Activated CD8-positive, alpha-beta memory T cell treated with anti-CD3 and anti-CD28 coated beads, Interleukin-2, amount 50 U/mL, for 24 hours (primary cell): ENCODE measurements at regions not wholly inside any gene's neighbourhood (a gene's known extent, or its start where the extent isn't known, plus 50 kb on each side); places are given as distances from the start of the nearest gene placed in this dataset.
"Not testable (repeated sequence)": the region's sequence is repeated elsewhere in the genome, so short reads cannot be mapped to it uniquely, and the experiment has no call there.

Experiments used
- DNase-seq: peaks from one replicate; pipeline ENCODE4 v3.0.0-alpha.2; 2020; ENCODE audit errors: extremely low read depth

DNA sequence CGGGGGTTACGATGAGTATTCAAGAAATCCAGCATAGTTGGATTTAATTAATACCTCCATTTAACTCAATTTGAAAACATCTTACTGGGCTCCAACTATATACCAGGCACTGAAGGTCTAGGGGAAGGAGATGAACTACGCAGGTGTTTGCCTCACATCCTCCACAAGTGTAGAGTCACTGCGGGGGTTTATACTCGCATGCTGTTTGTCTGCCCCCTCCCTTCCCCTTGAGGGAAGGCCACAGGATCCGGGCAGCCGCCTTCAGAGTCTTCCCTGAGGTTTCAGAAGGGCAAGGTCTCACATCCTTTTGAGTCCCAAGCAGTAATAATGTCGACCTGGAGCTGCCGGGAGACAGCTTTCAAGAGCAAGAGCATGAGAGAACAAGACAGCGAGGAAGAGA, 142.4 kb upstream of the GALNT2 start:
- DNase-seq: no peak

DNA sequence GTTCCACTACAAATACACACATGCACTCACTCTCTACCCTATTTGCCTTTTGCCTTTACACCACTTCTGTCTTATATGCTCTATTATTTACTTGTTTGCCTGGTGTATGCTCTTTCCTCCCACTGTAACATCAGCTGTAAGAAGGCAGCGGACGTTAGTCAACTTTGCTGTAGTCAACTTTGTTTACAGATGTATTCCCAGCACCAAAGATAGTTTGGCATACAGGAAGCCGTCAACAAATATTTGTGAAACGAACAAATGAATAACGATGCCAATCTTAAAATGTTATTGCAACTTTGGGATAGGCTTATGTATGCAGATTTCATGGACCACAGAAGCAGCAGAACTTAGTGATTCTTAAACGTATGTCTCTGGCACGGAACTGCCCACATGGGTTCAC, 138.3 kb upstream of the GALNT2 start:
- no peak for DNase-seq

DNA sequence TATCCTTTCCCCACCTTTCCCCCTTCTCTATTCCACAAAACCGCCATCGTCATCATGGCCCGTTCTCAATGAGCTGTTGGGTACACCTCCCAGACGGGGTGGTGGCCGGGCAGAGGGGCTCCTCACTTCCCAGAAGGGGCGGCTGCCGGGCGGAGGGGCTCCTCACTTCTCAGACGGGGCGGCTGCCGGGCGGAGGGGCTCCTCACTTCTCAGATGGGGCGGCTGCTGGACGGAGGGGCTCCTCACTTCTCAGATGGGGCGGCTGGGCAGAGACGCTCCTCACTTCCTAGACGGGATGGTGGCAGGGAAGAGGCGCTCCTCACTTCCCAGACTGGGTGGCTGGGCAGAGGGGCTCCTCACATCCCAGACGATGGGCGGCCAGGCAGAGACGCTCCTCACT, 135.3 kb upstream of the GALNT2 start:
- DNase-seq: not testable (repeated sequence)

DNA sequence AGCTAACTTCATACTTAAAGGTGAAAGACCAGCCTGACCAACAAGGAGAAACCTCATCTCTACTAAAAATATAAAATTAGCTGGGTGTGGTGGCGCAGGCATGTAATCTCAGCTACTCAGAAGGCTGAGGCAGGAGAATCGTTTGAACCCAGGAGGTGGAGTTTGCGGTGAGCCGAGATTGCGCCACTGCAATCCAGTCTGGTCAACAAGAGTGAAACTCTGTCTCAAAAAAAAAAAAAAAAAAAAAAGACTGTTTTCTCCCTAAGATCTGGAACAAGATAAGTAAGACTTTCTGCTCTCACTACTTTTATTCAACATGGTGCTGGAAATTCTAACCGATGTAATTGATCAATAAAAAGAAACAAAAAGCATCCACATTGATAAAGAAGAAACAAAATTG, 131.9 kb upstream of the GALNT2 start:
- not testable (repeated sequence) for DNase-seq

DNA sequence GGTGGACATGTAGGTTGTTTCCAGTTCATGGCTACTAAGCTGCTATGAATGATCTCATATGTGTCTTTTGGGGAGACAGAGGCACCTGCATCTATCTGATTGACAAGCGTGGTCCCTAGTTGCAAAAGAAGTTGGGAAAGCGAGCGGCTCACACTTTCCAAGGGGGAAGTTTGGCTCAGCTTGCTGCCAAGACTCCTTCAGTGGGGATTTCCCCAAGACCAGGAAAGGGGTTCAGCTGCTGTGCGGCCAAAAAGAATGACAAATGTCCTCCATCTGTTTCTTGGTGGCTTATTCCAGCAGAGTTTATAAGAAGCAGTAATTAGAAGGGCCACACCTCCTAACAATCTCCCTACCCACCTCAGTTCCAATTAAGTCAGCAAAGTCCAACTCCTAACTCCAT, 128.5 kb upstream of the GALNT2 start:
- DNase-seq: no peak

DNA sequence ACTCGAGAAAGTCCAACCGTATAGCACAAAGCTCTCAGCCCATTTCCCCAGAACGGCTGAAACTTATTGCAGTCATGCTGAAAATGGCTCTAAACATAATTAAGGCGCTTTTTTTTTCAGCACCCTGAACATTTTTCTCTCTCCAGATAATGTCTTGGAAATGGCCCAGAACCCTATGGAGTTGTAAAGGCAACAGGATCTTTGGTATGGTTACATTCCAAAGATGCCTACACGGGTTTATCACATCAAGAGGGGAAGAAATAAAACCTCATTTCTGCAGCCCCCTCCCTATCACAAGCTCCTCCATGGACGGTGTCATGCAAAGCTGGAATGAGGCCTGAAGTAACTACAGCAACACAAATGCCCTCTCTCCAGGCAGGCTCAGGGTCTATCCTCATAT, 126.4 kb upstream of the GALNT2 start:
- no peak for DNase-seq

DNA sequence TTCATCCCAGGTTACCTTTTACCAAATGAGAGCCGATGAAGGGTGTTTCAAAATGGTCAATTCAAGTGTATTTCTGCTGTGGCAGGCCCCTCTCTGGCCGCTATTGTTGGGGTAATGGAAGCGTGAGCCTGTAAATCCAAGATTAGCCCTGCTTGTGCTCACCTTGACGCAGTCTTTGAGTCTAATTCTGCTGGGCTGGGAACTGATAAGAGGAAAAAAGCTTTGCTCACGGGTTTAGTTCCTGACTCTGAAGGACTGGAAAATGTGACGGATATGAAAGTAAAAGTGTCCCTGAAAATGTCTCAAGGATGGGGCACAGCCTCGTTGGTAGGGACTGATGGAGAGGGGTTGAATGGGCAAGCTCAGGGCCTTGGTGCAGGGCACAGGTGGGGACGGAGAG, 125.9 kb upstream of the GALNT2 start:
- DNase-seq: no peak

DNA sequence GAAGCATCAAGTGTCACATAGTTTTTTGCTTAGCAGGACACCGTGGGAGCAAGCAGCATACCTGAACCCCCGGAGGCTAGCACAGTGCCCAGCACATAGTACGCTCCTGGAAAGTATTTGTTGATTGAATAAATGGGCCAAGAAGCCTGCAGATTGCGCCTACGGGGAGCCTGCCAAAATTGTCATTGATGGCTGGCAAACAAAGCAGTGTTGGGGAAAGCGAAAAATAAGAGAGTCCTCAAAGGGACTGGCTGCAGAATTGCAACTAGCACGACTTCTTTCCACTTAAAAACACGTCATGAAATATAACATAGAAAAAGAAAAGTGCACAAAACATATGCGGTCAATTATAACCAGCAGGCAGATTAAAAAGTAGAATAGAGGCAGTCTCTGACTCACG, 125.2 kb upstream of the GALNT2 start:
- DNase-seq: no peak

DNA sequence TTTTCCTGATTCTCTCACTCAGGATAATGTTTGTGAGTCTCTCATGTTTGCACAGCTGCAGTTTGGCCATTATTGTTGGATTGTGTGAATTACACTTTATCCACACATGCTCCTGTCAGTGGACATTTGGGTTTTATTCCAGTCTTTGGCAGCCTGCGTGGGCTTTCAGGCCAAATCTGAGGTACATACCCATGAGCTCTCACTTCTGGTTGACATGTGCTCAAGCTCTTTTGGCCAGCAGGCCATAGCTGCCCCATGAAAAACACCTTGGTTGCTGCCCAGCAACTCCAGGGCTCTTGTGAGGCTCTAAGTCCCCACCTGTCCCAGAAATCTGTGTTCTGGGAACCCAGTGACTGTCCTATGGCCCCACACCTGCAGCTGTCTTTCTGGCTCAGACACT, 124.5 kb upstream of the GALNT2 start:
- no peak for DNase-seq

DNA sequence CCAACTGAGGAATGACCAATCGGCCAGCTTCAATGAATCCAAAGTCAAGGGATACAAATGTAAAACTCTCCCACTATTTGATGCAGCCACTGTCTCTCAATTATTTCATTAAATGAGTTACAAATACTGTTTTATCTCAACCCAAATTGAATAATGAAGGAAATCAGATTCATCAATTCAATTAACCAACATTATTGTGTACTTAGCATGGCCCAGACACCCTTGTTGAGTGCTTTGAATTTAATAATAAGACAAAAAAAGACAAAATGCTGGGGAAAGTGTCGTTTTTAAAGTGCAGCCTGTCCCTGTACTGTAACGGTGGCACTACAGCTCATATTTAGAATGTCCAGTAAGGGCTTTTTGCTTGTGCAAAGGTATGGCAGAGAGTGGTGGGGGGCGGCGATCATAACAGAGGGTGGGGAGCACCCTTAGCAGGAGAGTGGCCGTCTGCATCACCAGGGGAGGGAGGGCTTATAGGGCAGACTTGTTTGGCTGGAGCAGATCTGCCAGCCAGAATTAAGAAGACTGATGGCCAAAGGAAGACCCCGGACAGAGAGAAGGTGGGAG, 123.8 kb upstream of the GALNT2 start:
- no peak for DNase-seq

DNA sequence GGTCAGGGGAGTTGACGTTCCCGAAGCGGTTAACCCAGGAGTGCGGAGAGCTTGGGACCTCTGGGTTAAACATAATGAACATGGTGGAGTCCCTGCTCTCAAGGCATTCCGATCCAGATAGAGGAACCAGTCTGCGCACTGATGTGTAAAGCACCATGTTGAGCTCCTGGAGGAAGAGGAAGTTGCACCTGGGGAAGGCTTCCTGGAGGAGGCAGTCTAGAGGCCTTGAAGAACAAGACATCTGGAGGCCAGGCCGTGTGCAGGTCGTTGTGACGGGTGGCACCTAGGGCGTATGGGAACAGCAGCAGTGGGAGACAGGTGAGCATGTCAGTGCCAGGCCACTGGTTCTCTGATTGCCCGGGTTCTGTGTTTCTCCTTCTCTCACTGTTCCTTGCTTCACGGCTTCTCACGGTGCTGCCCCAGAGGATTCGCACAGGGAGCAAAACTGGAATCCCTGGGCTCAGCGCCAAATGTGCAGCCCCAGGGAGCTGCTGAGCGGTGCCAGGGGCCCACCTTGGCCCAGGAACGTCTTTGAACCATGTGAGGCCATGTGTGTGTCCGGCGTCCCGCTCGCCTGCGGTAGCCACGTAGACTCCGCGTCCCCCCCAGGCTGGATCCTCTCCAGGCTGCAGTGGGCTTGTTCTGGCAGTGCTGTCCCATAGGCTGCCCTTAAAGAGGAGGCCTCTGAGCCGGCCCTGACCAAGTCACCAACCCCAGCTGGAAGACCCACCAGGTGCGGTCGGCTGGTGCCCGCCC, 122.9 kb upstream of the GALNT2 start:
- DNase-seq: no peak

DNA sequence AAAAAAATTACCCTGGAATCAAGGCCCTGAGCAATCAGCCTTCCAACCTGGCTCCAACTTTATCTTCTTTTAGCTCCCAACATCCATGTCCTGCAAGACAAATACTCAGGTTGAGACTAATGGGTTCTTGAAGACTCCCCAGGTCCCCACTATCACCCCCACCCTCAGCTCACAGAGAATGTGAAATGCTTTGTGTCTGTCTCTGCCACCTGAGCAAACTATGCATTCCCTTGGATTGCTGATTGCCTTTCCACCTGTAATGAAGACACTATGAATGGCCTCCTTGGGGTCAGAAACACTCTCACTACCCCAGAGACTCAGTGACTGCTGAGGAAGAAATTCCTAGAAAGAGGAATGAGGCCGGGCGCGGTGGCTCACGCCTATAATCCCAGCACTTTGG, 121.2 kb upstream of the GALNT2 start:
- no peak for DNase-seq

DNA sequence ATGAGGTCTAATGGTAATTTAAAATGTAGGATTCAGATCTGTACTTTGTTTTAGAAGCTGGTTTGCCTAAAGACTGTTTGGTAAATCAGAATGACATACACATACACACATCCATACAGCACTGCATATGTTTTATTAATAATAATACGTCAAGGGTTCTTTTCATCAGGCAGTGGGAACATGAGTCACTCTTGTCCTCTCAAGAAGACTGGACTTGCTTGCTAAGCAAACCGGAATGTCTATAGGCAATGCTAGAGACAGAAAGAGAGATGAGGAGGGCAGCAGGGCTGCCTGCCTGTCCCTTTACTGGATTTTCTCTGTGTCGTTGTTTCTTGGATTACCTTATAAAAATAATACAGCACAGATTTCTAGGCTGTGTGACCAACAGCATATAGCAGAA, 119.1 kb upstream of the GALNT2 start:
- no peak for DNase-seq

DNA sequence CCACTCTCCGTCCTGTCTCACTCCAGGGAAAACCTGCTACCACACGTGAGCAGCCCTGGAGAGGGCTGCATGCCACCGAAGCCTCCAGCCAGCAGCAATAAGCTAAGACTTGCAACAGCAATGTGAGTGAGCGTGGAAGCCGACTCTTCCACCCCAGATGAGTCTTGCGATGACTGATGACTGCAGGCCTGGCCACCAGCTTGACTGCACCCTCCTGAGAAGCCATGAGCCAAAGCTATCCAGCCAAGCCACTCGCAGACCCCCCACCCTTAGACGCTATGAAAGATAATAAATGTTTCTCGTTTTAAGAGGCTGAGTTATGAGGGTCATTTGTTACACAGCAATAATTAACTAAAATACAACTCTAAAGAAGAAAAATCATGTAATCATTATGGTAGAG, 118.6 kb upstream of the GALNT2 start:
- no peak for DNase-seq

DNA sequence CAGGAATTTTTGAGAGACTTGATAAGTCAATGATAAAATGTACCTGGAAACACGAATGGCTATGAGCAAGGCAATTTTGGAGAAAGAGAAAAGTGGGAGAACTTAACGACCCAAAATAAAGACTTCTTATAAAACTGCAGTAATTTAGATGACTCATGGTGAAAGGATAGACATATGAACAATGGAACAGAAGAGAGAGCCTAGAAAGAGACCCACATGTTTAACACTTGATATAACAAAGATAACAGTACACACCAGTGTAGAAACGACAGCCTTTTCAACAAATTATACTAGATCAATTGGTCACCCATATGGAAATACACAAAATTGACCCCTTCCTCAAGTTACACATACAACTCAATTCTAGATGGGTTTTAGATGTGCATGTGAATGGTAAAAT, 117.5 kb upstream of the GALNT2 start:
- DNase-seq: no peak

DNA sequence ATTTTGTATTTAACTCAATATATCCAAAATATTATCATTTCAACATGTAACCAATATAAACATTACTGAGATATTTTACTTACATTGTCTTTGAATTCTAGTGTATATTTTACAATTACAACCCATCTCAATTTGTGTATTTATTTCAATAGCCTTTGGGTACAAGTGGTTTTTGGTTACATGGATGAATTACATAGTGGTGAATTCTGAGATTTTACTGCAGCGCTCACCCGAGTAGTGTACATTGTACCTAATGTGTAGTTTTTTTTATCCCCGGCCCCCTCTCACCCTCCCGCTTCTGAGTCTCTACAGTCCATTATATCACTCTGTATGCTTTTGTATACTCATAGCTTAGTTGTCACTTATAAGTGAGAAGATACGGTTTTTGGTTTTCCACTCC, 117.0 kb upstream of the GALNT2 start:
- no peak for DNase-seq

DNA sequence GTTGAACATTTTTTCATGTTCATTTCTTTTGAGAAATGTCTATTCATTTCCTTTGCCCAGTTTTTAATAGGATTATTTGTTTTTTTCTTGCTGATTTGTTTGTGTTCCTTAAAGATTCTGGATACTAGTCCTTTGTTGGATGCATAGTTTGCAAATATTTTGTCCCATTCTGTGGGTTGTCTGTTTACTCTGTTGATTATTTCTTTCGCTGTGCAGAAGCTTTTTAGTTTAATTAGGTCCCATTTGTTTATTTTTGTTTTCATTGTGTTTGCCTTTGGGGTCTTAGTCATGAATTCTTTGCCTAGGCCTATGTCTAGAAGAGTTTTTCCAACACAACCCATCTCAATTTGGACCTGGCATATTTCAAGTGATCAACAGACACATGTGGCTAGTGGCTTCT, 116.1 kb upstream of the GALNT2 start:
- DNase-seq: no peak

DNA sequence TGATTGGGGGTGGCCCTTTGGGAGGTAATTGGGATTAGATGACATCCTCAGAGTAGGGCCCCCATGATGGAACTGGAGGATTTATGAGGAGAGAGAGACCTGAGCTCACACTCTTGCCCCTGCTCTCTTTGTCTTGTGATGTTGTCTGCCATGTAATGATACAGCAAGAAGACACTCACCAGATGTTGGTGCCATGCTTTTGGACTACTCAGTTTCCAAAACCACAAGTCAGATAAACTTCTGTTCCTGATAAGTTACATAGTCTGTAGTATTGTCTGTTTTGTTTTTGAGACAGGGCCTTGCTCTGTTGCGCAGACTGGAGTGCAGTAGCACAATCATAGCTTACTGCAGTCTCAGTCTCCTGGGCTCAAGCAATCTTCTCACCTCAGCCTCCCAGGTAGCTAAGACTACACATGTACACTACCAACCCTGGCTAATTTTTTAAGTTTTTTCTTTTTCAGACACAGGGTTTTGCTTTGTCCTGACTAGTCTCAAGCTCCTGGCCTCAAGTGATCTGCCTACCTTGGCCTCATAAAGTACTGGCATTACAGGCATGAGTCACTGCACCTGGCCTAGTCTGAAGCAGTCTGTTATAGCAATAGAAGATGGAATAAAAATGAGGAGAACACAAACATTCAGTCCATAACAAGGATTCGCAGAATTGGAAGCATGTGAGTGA, 115.0 kb upstream of the GALNT2 start:
- DNase-seq: no peak

DNA sequence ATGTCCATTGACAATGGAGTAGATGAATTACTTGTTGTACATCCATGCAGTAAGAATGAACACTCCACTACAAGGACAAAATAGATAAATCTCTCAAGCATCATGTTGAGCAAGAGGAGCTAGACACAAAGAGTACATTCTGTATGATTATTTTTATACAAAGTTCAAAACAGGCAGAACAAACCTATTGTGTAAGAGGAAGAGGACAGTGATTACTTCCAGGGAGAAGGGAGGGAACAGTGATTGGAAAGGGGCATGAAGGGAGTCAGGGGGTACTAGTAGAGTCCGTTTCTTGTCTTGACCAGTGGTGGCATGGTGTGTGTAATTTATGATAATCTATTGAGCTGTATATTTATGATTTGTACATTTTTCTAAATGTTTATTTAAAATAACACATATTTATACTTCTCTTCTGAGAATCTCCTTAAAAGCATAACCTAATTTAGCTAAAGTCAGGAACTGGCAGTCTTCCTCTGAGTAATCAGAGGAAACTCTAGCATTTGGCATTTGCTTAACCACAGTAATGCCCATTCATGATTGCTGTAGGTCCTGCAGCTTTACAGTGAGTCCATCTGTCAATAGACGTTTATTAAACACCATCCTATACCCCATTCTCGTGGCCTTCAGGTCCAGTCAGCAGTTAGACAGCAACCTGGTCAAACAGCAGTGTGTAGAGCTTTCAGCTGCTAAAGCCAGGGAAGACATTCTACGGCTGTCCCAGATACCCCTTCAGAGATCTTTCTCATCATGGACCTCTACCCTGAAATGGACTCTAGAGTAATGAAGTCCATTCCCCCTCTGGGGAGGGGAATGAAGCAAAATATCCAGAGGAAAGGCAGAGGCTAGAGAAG, 114.1 kb upstream of the GALNT2 start:
- DNase-seq: no peak

DNA sequence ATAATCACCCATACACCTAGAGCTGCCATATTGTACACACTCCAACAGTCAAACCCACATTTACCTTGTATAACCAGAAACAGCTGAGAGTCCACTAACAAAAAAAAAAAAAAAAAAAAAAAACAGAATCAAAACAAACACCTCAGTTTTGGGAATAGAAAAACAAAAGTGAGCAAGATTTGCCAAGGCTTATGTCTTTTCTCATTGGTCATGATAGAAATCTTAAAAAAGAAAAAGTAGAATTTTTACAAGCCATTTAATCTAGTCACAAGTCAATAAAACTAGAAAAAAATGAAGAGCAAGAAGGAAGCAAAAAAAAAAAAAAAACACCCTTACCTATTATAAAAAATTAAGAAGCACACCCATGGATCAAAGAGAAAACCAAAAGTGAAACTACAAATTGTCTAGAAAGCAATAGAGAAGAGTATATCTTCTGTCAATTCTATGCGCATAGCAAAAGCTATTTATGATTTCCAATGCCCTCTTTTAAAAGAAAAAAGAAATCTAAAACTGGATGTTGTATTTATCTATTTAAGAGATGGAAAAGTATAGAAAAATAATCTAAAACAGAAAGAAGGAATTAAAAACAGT, 113.2 kb upstream of the GALNT2 start:
- DNase-seq: no peak

DNA sequence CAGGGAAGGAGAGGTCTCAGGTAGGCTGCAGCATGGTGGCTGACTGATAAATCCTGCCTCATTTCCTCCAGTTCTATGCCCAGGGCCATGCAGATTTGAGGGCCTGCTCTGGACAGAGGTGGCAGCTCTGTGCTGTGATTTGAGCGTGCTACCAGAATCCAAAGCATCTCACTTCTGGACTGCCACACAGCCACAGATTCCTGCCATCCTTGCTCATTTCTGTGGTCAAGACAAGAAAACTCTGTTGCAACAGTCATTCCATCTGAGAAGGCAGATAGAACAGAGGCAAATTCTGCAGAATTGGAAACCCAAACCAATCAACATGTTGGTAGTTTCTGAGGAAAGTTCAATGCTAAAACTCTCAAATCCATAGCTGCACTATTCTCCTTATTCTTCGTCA, 102.8 kb upstream of the GALNT2 start:
- no peak for DNase-seq

DNA sequence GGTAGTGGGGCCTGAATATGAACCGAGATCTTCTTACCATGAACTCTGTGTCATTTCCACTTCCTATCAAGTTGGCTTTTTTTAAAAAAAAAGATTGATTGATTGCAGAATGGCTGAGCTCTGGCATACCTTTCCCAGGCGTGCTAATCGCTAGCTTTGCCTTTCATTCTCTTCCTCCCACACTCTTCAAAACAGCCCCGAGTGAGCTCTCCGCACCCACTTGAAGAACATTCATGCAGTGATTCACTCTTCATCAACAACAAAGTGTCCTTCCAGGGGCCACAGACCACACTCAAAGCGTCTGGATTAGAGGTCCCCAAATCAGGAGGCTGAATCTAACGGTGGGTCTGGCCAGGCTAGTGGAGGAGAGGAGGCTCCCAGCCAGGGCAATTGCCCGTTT, 96.3 kb upstream of the GALNT2 start:
- no peak for DNase-seq
